Smooth muscle cell of the brain vasculature (primary cell): ENCODE measurements at regions not wholly inside any gene's neighbourhood (a gene's known extent, or its start where the extent isn't known, plus 50 kb on each side); places are given as distances from the start of the nearest gene placed in this dataset.
"Not testable (repeated sequence)": the region's sequence is repeated elsewhere in the genome, so short reads cannot be mapped to it uniquely, and the experiment has no call there.

Experiments used
- DNase-seq: peaks from one replicate; pipeline ENCODE4 v3.0.0-alpha.2; 2012; ENCODE audit warnings: low read depth, low spot score

GRCh38 chr3:163821841-163822240 lies 1256.5 kb downstream of the SI start:
- no peak for DNase-seq

DNA sequence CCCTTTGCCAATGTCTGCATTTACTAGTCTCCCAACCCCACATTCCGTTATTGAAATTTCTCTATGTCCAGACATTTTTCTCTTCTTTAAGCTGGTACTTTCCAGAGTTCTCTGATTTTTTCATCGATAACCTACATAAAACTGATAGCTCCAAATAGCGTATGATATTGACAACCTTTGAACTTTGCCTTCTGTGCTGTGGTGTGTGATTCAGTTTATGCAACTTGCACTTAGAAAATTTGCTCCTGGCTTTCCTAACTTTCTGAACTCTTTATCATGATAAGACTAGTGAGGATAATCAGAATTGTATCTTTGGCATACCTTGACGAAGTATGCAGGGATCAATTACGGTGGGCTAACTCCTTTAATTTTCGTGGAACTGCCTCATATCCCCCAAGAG lies 1261.3 kb downstream of the SI start:
- DNase-seq, result no peak

DNA sequence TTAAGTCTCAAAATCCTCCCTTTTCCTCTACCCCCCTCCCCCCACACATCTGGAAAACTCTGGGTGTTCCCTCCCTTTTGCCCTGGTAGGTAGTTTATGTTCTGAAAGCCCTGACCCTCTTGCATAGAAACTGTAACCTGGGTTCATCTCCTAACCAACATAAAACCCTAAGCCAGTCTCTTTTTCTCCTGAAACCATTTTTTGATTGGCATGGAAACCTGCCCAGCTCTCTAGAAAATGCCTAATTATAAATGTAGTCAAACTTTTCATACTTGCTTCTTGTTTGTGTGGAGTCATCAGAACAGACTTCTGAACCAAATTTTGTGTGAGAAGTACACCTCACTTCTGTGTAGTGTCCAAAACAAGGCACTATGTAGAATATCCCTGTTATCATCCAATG lies 1264.4 kb downstream of the SI start:
- DNase-seq, result no peak

DNA sequence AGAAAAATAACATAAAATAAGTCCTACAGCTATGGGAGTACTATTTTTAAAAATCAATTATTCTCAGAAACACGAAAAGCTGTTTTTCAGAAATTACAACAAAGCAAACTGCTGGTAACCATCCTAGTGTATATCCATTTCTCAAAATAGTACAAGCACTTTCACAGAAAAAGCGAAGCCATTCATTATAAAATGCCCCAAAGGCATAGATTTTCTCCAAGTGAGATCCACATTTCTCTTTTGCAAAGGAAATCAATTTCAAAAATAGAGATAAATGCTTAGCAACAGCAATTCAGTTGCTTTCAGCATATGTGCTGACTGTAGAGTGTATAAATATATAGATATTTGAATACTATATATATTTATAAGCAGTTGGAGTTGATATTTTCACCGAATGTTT lies 1266.3 kb downstream of the SI start:
- no peak for DNase-seq

DNA sequence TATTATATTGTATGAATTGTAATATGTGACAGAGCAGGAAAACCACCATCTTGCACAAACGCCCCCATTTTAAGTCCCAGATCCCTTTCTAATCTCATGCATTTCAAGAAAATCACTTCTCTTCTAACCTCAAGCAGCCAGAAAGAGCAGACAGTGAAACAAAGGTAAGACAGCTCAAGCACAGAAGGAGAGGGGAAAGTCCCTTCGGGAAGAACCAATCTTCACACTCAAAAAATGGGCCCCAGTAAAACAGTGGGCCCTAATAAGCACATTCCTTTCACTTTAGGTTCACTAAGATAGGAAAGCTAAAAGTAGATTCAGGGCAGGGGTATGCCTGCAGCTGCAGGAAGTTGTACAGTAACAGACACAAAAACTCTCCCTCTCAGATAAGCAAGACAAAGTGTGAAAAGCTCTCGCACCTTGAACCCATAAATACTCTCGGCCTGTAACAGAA lies 1268.7 kb downstream of the SI start:
- no peak for DNase-seq

DNA sequence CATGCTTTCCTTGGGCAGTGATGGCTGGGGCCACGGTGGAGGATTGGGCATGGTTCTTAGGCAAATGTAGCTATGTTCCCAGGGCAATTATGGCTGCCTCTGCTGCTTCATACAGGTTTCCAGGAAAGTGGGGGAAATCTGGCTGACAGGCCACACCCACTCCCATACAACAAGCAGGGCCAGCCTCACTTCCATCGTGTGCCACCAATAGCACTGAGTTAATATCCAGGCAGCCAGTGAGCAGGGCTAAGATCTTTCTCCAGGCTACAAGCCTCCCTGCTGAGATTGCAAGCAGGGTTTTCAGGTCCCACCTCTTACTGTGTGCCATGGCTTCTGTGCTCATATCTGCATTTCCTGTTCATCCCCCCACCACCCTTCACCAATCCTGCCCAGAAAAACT lies 1291.9 kb downstream of the SI start:
- DNase-seq, result no peak

DNA sequence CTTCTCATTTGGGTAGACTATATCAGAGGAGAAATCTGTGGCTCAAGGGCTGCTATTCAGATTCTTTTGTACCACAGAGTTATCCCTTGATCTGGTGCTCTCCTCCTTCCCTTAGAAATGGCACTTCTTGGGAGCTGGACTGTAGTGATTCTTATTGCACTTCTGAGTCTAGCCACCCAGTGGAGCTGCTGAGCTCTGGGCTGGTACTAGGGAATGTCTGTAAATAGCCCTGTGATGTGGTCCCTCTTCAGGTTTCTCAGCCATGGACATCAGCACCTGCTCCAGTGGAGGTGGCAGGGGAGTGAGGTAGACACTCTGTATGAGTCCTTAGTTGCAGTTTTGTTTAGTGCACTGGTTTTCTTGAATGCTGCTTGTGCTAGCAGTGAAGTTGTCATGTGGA lies 1292.6 kb downstream of the SI start:
- DNase-seq, result no peak

DNA sequence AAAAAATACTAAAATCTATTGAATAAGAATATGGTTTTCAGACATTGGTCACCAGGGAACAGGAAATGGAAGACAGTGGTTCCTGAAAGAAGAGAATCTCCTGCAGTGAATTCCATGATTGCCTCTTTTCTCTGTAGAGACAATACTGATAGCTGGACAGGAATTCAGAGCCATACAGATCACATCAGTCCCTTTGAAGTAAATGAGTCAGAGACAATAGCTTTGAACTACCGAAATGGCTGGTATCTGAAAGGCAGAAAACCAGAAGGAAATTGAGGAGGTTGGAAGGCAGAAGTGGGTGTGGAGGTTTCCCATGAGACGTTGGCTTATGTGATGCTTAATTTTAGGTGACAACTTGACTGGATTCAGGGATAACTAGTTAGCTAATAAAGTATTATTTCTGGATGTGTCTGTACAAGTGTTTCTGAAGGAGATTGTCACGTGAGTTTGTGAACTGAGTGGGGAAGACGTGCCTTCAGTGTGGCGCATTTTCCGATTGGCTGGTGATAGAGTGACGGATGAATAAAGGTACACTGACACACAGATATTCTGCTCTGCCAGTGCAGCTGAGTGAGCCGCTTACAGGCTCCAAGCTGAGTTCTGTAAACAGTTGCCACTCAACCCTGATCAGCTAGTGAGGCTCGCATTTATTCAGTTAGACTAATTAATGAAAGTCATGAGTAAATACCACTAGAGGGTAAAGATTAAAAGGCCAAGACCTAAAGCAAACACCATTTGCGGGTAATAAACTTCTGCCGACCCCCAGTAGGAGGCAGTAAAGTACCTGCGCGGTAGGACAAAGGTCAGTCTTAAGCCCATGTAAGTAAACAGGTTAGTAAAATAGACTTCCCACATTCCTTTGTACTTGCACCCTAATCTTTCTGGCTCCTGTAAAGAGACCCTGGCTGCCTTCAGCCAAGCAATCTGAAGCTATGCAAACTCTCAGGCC lies 1298.6 kb downstream of the SI start:
- no peak for DNase-seq

GRCh38 chr3:163776743-163777142 lies 1301.6 kb downstream of the SI start:
- DNase-seq, result no peak

DNA sequence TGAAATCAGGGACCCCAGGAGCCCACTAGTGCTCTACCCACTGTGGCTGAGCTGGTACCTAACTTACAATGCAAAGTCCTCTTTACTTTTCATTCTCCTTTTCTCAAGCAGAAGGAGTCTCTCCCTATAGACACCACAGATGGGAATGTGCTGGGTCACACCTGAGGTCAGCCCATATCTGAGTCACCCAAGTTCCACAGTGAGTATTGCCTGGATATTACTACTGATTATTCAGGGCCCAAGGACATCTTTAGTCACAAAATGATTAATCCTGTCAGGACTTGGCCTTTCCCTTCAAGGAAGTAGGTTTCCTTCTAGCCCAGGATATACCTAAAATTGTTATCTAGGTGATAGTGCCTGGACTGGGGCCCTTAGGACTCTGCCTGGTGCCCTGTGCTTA lies 1305.2 kb downstream of the SI start:
- no peak for DNase-seq

DNA sequence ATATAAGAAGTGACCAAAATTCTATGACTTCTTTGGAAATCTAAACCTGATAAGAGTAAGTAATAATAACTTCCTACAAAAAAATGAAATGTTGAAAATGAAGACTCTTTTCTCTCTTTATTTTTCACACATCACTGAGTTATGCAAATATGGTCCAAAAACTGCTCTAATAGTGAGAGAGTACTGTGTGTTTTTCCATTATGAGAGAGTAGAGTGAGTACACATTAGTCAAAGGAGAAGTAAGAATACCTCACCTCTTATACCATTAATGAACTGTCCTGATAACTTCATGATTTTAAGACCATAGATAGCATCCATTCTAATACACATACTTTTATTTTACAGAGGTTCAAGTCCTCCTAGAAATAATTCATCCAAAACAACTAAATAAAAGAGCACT lies 1310.2 kb downstream of the SI start:
- DNase-seq, result no peak

- DNase-seq, result no peak
These were observed 1312.2 kb downstream of the SI start for GRCh38 chr3:163766112-163766511.

DNA sequence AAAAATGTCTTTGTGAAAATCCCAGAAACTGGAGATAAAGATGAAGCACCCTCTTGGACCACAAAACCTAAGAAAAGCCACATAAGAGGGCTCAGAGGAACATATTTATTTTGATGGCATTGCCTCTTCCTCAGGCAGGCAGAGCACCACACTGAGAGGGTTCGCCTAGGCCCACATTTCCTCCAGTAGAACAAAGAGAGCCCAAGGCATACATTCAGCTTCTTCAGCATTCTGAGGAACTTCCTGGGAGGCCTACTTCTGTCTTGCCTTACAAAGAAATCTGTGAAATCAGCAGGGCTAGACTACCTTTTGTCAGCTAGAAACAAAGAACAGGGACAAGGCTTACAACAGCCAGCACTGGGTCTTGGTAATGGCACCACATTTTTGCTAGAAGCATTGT lies 1325.3 kb downstream of the SI start:
- DNase-seq, result no peak

DNA sequence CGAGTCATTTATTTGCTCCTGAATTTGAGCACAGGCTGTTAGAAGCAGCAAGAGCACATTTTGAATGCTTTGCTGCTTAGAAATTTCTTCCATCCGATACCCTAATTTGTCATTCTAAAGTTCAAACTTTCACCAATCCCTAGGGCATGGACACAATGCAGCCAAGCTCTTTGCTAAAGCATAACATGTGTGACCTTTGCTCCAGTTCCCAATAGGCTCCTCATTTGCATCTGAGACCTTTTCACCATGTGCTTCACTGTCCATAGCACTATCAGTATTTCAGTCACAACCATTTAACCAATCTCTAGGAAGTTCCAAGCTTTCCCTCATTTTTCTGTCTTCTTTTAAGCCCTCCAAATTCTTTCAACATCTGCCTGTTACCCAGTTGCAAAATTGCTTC lies 1333.1 kb downstream of the SI start:
- DNase-seq, result no peak

DNA sequence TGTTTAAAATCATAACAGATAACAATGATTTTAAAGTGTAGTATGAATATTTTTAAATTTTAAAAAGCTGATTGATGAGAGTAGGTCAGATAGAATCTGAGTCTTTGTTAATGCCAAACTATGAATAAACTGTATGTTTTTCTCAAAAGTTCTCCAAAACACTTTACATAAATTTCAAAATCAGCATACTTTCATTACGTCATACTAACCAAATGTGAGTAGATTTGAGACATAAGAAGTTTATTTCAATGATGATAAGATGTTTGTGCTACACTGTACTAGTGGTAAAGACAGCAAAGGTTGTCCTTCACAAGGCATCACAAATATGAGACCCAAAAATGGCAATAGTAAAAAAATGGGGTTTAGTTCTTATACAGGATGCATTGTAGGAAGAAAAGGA lies 1342.9 kb downstream of the SI start:
- no peak for DNase-seq

DNA sequence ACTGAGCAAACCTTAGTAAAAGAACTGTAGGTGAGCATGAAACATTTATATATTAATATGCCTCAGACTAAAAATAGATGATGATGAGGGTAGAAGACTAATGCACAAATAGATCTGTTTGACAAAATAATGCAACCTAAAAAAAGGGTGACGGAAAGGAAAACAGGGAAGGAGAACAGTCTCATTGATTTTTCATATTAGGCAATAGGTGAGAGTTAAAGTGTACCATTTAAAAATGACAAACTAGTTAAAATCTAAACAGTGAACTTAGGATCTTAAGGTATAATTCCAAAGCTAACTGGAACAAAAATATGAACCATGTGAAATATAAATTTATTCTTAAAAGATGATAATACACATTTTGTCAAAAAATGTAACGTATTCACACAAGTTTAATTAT lies 1347.6 kb downstream of the SI start:
- no peak for DNase-seq

GRCh38 chr3:163726125-163726524 lies 1352.2 kb downstream of the SI start:
- no peak for DNase-seq

DNA sequence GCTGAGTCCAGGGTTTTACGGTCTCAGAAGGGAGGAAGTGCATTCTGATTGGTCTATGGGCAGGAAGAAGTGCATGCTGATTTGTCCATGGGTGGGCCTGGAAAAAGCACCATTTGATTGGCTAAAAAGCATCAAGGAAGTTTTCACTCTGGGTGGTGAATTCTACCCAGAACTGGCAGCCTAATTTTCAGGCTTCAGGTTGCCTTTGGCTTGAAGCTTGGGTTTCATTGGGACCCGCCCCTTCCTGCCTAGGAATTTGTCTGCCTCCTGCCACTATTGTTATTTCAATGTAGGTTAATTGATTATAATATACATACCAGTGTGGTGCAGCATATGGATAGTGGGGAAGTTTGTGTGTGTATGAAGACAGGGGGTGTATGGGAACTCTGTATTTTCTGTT lies 1355.9 kb downstream of the SI start:
- no peak for DNase-seq

DNA sequence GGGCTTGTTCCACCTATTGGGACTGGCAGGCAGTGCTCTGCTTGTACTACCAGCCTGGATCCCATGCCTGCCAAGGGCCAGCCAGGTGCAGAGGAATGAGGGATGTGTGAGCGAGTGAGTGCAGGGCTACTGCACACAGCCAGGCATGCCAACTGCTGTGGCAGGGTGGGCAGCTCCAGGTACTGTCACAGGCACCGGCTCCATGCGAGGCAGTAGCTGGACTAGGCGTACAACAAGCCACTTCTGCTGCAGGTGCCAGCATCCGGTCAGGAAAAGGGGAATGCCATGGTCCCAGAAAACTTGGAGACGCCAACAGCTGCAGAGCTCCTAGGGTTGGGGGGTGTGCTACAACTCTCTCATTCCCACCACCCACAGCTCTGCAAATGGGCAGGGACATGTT lies 1356.7 kb downstream of the SI start:
- DNase-seq, result no peak

GRCh38 chr3:163717377-163717776 lies 1360.9 kb downstream of the SI start:
- no peak for DNase-seq

DNA sequence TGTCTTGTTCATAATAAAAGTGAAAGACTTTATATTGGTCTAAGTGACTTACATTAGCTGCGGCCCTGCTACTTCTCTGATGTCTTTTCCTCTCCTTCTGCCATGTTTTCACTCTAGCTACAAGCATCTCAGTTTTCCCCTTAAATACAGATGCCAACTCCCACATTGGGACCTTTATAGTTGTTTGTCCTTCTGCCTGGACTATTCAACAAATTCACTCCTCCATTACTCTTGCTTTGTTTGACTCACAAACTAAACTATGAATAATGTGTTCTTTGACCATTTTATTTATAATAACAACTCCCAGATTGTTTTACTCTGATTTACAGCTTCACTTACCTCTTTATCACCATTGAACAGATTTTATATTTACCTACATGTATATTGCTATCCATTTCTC lies 1369.9 kb downstream of the SI start:
- no peak for DNase-seq

GRCh38 chr3:163707659-163708058 lies 1370.6 kb downstream of the SI start:
- no peak for DNase-seq

- DNase-seq, result not testable (repeated sequence)
These were observed 1380.1 kb downstream of the SI start for GRCh38 chr3:163698221-163698620.

- no peak for DNase-seq
These were observed 1385.8 kb downstream of the SI start for GRCh38 chr3:163692494-163692893.
